Adrenal gland (tissue), 5 donors: ENCODE measurements at regions not wholly inside any gene's neighbourhood (a gene's known extent, or its start where the extent isn't known, plus 50 kb on each side); places are given as distances from the start of the nearest gene placed in this dataset.

Experiments used
- POLR2A ChIP-seq, 2 donors: fragments of 450-650 bp; IDR thresholded peaks; one replicate each; pipeline ENCODE4 v1.6.1; 2017; ENCODE audit warnings: antibody characterized with exemption in 2 of 2, mild to moderate bottlenecking in 2 of 2, moderate library complexity in 1 of 2
- TF ChIP-seq, protein P1 (sequence below), 6 experiments: fragments of 450-650 bp in 4 of 6; fragments of 200-600 bp in 2 of 6; sonication (generic) in 1 of 6; IDR thresholded peaks; 1 replicate in 5 of 6; 2 replicates in 1 of 6; pipeline versions ENCODE4 v1.5.1 to v1.8.0; 2016 to 2021; ENCODE audit warnings: antibody characterized with exemption in 6 of 6, mild to moderate bottlenecking in 2 of 6, moderate library complexity in 1 of 6
- donor health status: DM: no; HTN: no; CAD: no.

DNA sequence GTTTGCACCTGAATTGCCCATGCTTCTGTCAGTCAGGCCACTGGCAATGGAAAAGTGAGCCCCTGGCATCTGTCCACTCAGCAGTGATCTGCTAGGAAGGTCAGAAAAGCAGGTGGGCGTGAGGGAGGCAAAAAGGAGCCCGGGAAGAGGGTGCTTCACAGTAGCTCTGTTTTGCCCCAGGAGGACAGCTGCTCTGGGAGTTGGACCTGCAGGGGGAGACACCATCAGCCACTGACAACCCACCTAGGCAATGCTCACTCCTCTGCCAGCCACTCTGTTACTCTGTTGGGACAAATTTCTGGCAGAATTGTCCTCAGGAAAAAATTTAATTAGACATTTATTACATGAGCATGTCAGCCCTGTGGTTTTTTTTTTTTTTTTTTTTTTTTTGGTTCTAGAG is 146.4 kb downstream of the LRIG2 start:
- no peak for TF ChIP-seq POLR2A (IDR thresholded peaks at IDR 0.05)
- TF ChIP-seq, protein P1, sequence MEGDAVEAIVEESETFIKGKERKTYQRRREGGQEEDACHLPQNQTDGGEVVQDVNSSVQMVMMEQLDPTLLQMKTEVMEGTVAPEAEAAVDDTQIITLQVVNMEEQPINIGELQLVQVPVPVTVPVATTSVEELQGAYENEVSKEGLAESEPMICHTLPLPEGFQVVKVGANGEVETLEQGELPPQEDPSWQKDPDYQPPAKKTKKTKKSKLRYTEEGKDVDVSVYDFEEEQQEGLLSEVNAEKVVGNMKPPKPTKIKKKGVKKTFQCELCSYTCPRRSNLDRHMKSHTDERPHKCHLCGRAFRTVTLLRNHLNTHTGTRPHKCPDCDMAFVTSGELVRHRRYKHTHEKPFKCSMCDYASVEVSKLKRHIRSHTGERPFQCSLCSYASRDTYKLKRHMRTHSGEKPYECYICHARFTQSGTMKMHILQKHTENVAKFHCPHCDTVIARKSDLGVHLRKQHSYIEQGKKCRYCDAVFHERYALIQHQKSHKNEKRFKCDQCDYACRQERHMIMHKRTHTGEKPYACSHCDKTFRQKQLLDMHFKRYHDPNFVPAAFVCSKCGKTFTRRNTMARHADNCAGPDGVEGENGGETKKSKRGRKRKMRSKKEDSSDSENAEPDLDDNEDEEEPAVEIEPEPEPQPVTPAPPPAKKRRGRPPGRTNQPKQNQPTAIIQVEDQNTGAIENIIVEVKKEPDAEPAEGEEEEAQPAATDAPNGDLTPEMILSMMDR (IDR thresholded peaks at IDR 0.05): no peak
